ENCODE measurements at regions not wholly inside any gene's neighbourhood (a gene's known extent, or its start where the extent isn't known, plus 50 kb on each side); places are given as distances from the start of the nearest gene placed in this dataset.
"Not testable (repeated sequence)": the region's sequence is repeated elsewhere in the genome, so short reads cannot be mapped to it uniquely, and the experiment has no call there.

DNA sequence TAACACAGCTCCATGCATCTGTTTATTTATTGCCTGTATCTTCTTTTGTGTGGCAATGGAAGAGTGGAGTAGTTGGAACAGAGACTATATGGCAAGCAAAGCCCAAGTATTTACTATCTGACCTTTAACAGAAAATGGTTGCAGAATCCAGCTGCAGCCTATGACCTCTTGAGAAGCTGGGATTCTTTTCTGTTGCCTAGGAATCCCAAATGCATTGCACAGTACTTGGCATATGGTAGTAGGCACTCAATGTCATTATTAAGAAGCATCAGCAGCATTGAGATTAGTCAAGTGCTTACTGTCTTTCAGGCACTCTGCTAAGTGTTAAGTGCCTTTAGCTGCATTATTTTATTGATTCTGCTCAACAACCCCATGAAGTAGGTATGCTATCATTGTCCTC lies 331.6 kb downstream of the CCDC85A start:
- DNase-seq: no peak

DNA sequence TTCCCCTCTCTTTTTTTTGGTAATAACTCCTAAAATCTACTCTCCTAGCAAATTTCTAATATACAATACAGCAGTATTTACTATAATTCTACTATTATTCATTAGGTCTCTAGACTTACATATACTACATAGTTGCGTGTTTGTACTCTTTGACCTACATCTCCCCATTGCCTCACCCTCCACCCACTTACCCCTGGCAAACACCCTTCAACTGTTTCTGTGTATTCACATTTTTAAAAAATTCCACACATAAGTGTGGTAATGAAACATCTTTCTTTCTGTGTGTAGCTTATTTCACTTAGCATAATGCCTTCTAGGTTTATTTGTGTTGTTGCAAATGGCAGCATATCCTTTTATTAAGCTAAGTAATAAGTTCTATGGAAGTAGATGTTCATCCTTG lies 336.0 kb downstream of the CCDC85A start:
- DNase-seq: no peak

DNA sequence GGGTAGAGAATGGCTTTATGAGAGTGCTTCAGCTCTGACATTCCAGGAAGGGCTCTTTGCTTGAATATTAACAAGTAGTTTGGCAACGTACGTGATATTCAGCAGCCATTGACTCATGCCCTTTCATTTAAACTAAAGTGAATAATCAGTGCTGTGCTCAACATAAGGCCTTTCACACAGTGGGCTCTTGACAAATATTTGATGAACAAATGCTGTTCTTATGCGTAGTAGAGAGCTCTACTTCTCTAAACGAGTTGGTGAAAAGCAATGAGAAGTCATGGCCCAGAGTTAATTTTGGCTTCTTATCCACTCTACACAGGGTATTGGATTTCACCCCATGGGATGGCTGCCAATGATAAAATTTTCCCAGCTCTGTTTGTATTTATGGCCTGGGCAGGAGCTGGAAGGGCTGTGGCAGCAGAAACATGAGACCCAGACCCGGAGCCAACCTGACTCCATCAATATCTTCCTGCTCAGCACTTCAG lies 338.9 kb downstream of the CCDC85A start:
- no peak for DNase-seq

DNA sequence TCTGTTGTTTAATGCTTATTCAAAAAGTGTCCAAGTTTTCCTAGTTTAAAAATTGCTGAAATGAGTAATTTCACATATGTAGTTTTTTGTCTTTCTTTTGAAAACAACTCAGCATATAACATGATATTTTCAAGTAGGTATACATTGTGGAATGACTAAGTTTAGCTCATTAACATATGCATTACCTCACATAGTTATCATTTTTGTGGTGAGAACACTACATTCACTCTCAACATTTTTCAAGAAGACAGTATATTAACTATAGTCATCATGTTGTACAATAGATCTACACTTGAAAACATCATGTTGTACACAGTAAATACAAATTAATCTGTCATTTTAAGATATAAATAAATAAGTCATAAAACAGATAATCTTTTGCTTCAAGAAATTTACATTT lies 340.0 kb downstream of the CCDC85A start:
- no peak for DNase-seq

DNA sequence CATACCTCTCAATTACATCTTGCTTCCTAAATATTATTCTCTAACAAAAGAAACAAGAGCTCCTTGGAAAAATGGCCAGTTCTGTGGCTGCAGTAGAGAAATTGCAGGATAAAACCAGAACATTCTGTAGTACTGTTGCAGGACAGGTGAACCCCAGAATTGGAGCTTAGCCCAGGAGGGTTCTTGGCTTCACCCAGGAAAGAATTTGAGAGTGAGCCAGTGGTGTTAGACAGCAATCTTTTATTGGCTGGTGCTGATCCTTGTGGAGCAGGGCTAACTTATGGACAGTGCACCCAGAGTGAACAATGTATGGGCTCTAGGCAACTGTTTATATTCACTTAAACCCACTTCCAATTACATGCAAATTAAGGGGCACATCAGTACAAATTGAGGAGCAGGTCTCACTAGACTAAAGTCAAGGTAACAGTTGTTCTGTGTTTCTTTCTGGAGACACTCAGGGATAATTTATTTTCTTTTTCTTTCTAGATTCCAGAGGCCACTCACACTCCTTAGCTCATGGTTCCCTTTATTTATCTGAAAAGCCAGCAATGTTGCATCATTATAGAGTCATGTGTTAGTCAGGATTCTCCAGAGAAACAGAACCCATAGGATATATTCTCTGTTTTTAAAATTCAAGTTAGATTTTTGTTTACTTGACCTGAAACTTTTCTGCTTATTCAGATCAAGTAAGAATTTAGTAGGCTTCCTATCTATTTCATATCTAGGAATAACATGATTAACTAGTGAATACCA lies 348.1 kb downstream of the CCDC85A start:
- DNase-seq: no peak

DNA sequence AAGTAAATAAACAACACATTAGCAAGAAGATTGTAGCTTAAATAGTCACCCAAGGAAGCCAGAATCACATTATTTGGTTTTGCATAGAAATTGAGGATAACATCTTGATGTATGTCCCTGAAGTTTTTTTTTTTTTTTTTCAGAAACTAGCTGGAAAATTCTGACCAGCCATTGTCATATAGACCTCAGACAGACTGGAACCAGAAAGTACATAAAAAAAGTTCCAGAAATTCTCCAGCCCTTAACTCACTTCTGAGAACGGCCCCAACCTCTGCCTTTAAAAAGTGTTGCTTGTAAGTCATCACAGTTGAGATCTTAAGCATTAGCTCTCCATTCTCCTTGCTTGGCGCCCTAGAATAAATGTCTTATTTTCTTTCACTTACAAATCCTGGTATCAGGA lies 350.5 kb downstream of the CCDC85A start:
- no peak for DNase-seq

DNA sequence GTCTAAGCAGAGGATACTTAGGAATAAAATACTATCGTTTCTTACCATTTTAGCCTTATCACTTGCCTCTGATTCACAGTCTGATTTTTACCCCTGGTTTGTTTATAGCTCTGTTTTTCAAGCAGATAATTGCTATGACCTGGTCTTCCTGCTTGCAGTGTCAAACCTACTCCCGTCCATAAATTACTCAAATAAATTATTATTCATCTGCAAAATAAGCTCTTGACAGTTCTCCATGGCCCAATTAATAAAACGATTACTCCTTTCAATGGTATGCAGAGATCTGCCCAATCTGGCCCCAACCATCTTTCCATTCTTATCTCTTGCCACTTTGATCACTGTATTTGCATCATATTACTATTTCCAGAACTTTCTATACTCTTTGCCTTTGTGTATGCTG lies 354.0 kb downstream of the CCDC85A start:
- DNase-seq: no peak

DNA sequence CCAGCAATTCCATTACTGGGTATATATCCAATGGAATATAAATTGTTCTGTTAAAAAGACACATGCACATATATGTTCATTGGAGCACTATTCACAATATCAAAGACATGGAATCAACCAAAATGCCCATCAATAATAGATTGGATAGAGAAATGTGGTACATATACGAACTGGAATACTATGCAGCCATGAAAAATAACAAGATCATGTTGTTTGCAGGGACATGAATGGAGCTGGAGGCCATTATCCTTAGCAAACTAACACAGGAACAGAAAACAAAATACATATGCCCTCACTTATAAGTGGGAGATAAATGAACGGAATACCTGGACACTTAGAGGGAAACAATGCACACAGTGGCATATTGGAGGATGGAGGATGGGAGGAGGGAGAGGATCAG lies 355.8 kb downstream of the CCDC85A start:
- no peak for DNase-seq

DNA sequence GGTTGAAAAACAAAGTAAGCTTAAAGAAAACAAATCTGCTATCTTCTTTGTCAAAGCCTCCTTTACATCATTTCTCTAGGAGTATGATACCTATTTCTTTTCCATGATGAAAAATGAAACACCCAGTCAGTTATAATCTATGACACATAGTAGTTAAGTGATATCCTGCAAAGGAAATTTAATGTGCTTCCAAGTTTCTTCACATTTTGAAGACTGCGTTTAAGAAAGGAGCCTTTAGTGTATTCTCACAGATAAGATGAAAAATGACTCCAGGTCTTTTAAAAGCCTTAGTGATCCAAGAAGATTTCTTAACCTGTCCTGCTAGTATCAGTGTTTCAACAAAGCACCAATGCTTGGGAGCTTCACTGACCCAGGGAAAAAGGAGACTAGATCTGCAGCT lies 356.7 kb downstream of the CCDC85A start:
- no peak for DNase-seq

DNA sequence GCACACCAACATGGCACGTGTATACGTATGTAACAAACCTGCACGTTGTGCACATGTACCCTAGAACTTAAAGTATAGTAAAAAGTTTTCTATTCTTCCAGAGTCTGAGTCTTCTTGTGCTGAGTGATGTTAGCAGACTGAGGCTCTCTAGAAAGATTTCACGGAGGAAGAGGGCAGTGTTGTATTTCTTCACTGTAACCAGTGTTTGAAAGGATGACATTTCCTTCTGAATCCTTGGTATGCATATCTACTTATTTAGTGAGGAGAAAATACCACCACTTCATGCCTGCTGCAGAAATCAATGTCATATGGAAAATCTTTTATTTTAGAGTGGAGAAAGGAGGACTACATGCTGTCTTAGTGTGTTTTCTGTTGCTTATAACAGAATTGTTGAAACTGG lies 357.1 kb downstream of the CCDC85A start:
- DNase-seq: no peak

DNA sequence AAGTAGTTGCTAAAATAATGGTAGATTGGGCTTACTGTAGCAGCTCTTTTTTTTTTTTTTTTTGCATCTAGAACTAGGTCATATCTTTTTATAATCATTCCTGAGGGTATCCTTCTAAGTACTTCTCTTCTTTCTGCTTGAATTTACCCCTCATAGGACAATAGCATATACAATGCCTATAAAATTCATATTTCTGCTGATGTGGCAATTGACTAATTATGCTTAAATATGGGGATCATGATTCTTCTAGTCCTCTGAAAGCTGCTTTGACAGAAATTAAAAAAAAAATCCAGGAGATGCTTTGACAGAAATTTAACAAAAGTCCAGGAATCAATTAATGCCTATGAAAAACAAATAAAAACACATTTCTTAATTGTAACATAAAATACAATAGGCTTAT lies 358.4 kb downstream of the CCDC85A start:
- no peak for DNase-seq

DNA sequence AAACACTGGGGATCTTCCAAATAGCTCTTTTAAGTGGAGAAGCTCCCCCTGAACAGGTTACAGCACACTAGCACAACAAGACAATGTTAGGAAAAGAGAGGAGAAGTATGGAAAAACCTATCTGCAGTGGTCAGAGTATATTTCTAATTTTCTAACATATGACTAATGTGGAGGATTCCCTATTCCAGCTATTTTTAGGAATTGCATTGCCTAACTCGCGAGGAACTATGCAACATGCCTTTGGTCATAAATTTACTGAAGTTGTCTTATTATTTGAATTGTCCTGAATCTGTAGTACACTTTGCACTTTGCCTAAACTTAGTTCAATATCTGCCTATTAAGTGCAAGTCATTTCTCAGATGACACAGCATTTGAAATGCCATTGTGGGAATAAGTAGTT lies 381.4 kb downstream of the CCDC85A start:
- DNase-seq: no peak

DNA sequence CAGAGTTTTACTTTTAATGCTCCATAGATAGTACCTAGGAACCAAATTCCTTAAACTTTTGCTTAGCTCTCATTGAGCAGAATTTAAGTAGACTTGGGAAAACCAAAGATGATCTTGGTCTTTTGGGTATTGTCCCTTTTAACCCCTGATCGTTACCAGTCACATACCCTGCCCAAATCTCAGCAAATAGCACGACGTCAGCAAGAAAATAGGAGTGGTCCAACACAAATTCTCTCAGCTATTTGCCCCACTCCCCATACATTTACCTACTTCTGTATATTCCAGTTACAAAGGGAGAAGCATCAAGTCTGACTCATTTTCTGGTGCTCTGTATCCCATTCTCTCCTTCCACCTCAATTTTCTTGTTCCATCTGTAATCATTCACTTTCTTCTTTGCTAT lies 387.3 kb downstream of the CCDC85A start:
- DNase-seq: no peak

DNA sequence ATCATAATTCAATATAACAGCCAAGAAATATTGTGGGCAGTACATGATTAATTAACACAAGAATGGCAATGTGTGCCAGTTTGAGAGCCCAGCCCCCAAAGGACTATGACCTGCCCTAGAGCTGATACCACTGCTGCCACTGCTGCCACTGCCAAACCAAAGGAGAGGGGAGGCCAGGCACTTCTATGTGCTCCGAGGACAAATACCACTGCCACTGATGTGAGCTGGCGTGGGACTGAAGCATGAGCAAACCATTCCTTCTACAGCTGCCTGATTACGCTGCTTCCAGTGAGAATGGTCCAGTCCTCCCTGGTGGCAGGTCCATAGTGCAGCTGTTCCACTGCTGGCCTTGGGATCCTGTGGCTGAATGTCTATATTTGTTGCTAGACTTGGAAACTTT lies 392.2 kb downstream of the CCDC85A start:
- DNase-seq: no peak

DNA sequence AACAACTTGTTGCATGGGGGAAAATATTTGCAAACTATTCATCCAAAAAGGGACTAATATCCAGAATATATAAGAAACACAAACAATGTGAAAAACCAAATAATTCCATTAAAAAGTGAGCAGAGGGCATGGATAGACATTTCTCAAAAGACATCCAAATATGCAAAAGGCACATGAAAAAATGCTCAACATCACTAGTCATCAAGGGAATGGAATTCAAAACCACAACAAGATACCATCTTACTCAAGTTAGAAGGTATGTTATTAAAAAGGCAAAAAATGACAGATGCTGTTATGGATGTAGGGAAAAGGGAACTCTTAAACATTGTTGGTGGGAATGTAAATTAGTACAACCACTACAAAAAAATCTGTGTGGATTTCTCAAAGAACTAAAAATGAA lies 396.5 kb downstream of the CCDC85A start:
- no peak for DNase-seq

DNA sequence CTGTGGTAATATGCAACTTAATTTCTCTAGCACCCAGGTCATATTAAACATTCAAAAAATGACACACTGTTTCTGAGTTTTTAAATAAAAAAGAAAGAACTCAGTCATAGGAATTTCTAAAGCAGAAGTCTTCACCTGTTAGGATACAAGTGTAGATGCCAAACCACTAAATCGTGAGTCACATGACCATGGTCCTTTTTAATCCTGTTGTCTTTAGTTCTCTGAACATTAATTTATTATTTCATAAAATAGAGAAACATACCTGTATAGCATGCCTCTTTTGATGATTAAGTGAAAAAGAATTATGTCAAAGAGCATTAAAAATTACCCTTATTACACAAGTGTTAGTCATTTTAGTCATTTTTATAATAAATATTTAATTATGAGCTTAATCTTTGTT lies 398.8 kb downstream of the CCDC85A start:
- no peak for DNase-seq

DNA sequence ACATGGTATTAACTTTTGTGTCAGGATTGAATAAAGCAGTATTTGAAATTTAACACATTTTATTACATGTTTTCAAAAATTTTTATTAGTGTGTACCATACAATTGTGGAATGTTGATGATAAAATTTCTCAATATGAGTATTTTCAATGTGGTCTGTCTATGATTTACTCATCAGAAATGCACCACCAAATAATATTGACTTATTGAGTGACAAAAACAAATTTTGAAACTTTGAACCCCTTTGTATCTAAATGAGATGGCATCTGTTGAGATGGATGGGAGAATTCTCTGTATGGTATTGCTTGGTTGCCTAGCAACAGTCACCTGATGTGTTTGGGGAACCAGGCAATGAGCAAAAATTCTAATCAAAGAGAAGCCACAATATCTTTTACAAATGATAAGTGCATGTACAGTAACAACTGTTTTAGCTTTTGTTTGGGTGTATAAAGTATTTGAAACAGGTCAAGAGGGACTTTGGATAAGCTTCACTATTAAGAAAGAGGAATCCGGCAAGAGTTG lies 400.1 kb downstream of the CCDC85A start:
- DNase-seq: no peak

DNA sequence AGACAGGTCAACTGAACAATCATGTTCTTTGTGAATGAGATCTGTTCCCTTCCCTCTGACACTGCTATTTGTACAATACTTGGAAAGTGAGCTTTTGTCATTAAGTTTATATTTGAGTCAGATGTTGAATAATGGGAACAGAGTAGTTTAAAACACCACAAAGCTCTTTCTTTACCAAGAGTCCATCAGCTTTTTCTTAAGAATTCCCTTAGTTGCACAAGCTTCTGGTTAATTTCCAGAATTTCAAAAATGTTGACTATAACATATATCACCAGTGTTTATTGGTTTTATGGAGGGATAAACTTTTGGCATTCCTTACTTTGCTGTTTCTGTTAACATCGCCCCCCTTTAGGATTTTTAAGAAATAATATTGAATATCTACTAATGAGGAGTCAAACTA lies 403.7 kb downstream of the CCDC85A start:
- DNase-seq: no peak

DNA sequence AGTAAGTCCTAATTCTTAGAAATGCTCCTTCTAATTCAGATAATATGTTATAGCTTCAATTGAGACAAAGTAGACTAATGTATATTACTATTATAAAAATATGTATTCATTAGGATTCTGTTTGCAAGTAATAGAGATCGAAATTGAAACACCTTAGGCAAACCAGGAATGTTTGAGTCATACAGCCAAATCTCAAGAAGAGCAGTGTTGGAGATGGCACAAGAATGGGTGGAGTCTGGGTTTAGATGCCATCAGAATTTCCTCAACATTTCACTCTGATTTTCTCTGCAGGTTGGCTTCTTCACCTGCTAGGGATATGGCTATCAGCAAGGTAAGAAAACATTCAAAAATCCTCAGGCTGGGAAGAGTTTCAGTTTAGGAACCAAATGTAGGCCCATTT lies 405.4 kb downstream of the CCDC85A start:
- DNase-seq: no peak

DNA sequence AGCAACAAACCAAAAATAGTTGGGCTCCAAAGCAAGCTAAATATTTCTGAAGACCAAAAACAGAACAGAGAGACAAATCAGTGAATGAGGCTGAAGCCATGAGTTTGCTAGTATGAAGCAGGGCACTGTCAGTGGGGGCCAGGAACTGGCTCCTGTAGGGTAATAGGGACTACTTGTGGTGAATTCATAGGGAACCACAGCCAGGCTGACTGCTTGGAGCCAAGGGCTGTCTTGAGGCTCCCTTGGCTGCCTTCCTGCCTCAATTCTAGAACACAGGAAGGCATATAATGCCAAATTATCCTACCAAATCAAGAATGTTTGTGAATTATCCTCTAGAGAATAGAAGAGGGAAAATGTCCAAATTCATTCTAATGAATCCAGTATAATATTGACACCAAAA lies 406.0 kb downstream of the CCDC85A start:
- no peak for DNase-seq

DNA sequence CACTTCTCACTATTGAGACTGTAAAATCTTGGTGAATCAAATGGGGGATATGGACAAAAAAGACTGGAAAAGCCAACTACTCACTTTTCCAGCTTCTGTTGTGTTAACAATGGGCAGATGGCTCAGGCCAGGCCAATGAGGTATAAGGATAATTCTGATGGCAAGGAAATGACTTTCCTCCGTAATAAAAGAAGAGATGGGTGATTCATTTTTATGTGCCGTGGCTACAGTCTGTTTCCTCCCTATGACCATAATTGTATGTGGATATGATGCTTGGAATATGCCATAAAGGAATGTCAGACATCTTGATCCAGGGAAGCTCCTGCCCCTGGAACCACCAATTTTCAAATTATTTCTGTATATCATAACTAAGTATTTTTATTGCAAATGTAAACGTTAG lies 406.8 kb downstream of the CCDC85A start:
- DNase-seq: no peak

DNA sequence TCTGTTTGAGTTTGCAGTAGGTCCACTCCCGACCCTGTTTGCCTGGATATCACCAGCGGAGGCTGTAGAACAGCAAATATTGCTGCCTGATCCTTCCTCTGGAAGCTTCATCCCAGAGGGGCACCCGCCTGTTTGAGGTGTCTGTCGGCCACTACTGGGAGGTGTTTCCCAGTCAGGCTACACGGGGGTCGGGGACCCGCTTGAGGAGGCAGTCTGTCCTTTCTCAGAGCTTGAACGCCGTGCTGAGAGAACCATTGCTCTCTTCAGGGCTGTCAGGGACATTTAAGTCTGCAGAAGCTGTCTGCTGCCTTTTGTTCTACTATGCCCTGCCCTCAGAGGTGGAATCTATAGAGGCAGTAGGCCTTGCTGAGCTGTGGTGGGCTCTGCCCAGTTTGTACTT lies 422.3 kb downstream of the CCDC85A start:
- DNase-seq: not testable (repeated sequence)

DNA sequence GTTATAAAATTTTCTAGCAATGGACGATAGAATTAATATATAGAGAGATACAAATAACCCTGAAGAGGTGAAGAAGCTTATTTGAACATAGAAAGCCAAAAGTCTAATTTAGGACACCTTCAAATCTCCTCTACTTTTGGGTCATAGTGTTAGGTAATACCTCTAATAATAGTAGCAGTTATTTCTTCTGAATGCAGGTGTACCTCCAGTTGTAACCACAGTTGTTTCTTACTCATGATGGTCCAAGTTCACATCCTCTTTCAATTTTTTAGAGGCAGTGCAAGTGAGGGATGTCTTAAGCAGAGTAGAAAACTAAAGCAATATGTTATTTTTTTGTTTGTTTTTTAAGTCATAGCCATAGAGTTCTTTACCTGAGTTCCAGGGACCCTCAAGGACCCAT lies 429.5 kb downstream of the CCDC85A start:
- no peak for DNase-seq

DNA sequence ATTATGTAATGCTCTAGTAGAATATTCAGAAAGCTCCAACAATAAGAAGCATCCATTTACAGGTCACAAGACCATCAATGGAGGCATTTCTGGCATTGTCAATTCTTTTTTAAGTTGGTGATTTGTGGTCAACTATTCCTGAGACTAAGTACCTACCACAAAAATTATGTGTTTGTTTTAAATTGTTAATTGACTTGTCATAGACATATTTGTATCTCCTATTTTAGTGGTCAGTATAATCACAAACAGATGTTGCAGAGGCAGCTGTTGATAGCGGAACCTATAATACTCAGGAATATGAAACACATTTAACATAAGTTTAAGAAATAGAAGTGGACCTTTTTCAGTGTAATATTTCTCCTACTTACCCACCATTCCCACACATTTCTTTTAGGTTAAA lies 430.1 kb downstream of the CCDC85A start:
- no peak for DNase-seq

DNA sequence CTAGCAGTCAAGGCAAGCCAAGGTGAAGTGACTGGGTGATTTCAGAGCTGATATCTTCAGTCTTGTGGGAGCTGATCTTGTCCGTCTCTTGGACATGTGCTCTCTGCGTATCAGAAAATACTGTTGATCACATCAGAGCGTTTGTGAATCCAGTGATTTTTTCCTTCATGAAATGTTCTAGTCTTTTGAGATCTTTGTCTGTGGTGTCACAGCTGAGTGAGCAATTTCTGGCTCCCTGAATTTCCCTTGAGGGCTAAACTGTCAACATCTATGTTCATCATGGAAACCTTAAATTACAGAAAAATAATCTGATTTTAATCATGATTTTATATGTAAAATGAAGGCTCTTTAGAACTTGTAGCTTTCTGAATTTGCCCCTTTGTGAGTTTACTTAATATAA lies 432.0 kb downstream of the CCDC85A start:
- DNase-seq: no peak

All from activated gamma-delta T cell (primary cell).